Hepatocyte (in vitro differentiated cells): ENCODE measurements at regions not wholly inside any gene's neighbourhood (a gene's known extent, or its start where the extent isn't known, plus 50 kb on each side); places are given as distances from the start of the nearest gene placed in this dataset.
"Not testable (repeated sequence)": the region's sequence is repeated elsewhere in the genome, so short reads cannot be mapped to it uniquely, and the experiment has no call there.

Experiments used
- DNase-seq: peaks from one replicate; pipeline ENCODE4 v3.0.0-alpha.2; 2016; ENCODE audit warnings: low spot score
- H2AFZ ChIP-seq: fragments of 200-600 bp; sonication (generic); 2 replicates; pipeline ENCODE4 v1.6.0; 2016; ENCODE audit warnings: antibody characterized with exemption, mild to moderate bottlenecking
- H3K27ac ChIP-seq: fragments of 200-600 bp; sonication (generic); 2 replicates; pipeline ENCODE4 v1.5.1; 2016; ENCODE audit warnings: mild to moderate bottlenecking
- H3K27me3 ChIP-seq: fragments of 200-600 bp; sonication (generic); 2 replicates; pipeline ENCODE4 v1.6.1; 2016
- H3K36me3 ChIP-seq: fragments of 200-600 bp; sonication (generic); replicated peaks from 2 replicates; pipeline ENCODE4 v1.5.1; 2016; ENCODE audit warnings: low read depth; ENCODE audit not compliant: insufficient read depth
- H3K4me1 ChIP-seq: fragments of 200-600 bp; sonication (generic); 2 replicates; pipeline ENCODE4 v1.5.1; 2016; ENCODE audit warnings: mild to moderate bottlenecking, moderate library complexity; ENCODE audit not compliant: insufficient read depth
- H3K4me2 ChIP-seq: fragments of 200-600 bp; sonication (generic); 2 replicates; pipeline ENCODE4 v1.6.0; 2016
- H3K4me3 ChIP-seq: fragments of 200-600 bp; sonication (generic); 2 replicates; pipeline ENCODE4 v1.5.1; 2016; ENCODE audit warnings: mild to moderate bottlenecking
- H3K79me2 ChIP-seq: fragments of 200-600 bp; sonication (generic); 2 replicates; pipeline ENCODE4 v1.6.0; 2017; ENCODE audit warnings: mild to moderate bottlenecking
- H3K9me2 ChIP-seq: fragments of 200-600 bp; sonication (generic); replicated peaks from 2 replicates; pipeline ENCODE4 v1.6.0; 2017; ENCODE audit warnings: mild to moderate bottlenecking; ENCODE audit not compliant: insufficient read depth
- H3K9me3 ChIP-seq: fragments of 200-600 bp; sonication (generic); 2 replicates; pipeline ENCODE4 v1.5.1; 2016; ENCODE audit warnings: low read depth, mild to moderate bottlenecking
- H4K20me1 ChIP-seq: fragments of 200-600 bp; sonication (generic); 2 replicates; pipeline ENCODE4 v1.6.0; 2016; ENCODE audit warnings: mild to moderate bottlenecking; ENCODE audit not compliant: insufficient read depth, poor library complexity, severe bottlenecking
- EZH2 ChIP-seq: fragments of 200-600 bp; sonication (generic); IDR thresholded peaks from 2 replicates; pipeline ENCODE4 v1.6.1; 2016; ENCODE audit warnings: antibody characterized with exemption, mild to moderate bottlenecking, borderline replicate concordance
- EZH2phosphoT487 ChIP-seq: fragments of 200-600 bp; sonication (generic); IDR thresholded peaks from one replicate; pipeline ENCODE4 v1.6.1; 2018; ENCODE audit warnings: antibody characterized with exemption, mild to moderate bottlenecking, low read depth, moderate library complexity; ENCODE audit not compliant: unreplicated experiment, severe bottlenecking
- WGBS: methylation state at CpG from one replicate; pipeline ENCODE4 v1.1.6; 2016; ENCODE audit warnings: low lambda C conversion rate; ENCODE audit errors: missing lambda C conversion rate; 5-methylcytosine and 5-hydroxymethylcytosine counted together
- TF ChIP-seq, protein P1 (sequence below): fragments of 200-600 bp; sonication (generic); IDR thresholded peaks from 2 replicates; pipeline ENCODE4 v1.5.1; 2016; ENCODE audit warnings: antibody characterized with exemption, mild to moderate bottlenecking; ENCODE audit not compliant: poor library complexity

GRCh38 chr14:105686462-105687170 lies 160.2 kb downstream of the TMEM121 start:
- H4K20me1 ChIP-seq, H3K9me2 ChIP-seq, H3K4me2 ChIP-seq, H3K27ac ChIP-seq, H3K27me3 ChIP-seq, H3K79me2 ChIP-seq, DNase-seq, H3K4me1 ChIP-seq, H2AFZ ChIP-seq, H3K9me3 ChIP-seq, H3K4me3 ChIP-seq, H3K36me3 ChIP-seq: not testable (repeated sequence)
- 89% methylated on average over 23 of the region's 34 CpGs for WGBS

GRCh38 chr14:105687171-105688022 lies 161.0 kb downstream of the TMEM121 start:
- not testable (repeated sequence) for DNase-seq, H3K27ac ChIP-seq, H3K4me3 ChIP-seq, H3K9me2 ChIP-seq, H3K9me3 ChIP-seq, H3K27me3 ChIP-seq, H2AFZ ChIP-seq, H3K4me2 ChIP-seq, H3K4me1 ChIP-seq, H4K20me1 ChIP-seq, H3K36me3 ChIP-seq, H3K79me2 ChIP-seq
- WGBS, result 80% methylated on average over 23 of the region's 23 CpGs

- H3K4me1 ChIP-seq, H2AFZ ChIP-seq, DNase-seq, H3K4me2 ChIP-seq, H3K9me3 ChIP-seq, H4K20me1 ChIP-seq, H3K27me3 ChIP-seq, H3K9me2 ChIP-seq, H3K36me3 ChIP-seq, H3K27ac ChIP-seq, H3K79me2 ChIP-seq, H3K4me3 ChIP-seq: not testable (repeated sequence)
- 89% methylated on average over 10 of the region's 11 CpGs for whole genome bisulfite sequencing
These were observed 161.6 kb downstream of the TMEM121 start for GRCh38 chr14:105688023-105688351.

GRCh38 chr14:105688664-105689221 lies 162.4 kb downstream of the TMEM121 start:
- H3K9me2 ChIP-seq, H3K36me3 ChIP-seq, H3K4me3 ChIP-seq, DNase-seq, H3K4me2 ChIP-seq, H3K9me3 ChIP-seq, H4K20me1 ChIP-seq, H3K79me2 ChIP-seq, H3K4me1 ChIP-seq, H2AFZ ChIP-seq, H3K27ac ChIP-seq, H3K27me3 ChIP-seq: not testable (repeated sequence)
- WGBS, result 98% methylated on average over 3 of the region's 4 CpGs

- no peak overlapping the region for H2AFZ ChIP-seq
- no peaks in the 10 kb centered on the region for H3K36me3 ChIP-seq
- no peaks in the 10 kb centered on the region for H3K79me2 ChIP-seq
- no peaks in the 10 kb centered on the region for H3K9me3 ChIP-seq
- no peak for TF ChIP-seq EZH2phosphoT487
- TF ChIP-seq EZH2, result no peak
- TF ChIP-seq, protein P1, sequence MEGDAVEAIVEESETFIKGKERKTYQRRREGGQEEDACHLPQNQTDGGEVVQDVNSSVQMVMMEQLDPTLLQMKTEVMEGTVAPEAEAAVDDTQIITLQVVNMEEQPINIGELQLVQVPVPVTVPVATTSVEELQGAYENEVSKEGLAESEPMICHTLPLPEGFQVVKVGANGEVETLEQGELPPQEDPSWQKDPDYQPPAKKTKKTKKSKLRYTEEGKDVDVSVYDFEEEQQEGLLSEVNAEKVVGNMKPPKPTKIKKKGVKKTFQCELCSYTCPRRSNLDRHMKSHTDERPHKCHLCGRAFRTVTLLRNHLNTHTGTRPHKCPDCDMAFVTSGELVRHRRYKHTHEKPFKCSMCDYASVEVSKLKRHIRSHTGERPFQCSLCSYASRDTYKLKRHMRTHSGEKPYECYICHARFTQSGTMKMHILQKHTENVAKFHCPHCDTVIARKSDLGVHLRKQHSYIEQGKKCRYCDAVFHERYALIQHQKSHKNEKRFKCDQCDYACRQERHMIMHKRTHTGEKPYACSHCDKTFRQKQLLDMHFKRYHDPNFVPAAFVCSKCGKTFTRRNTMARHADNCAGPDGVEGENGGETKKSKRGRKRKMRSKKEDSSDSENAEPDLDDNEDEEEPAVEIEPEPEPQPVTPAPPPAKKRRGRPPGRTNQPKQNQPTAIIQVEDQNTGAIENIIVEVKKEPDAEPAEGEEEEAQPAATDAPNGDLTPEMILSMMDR, result no peak
- no peak for DNase-seq
- H4K20me1 ChIP-seq, result no peaks in the 10 kb centered on the region
- H3K9me2 ChIP-seq, result no peaks in the 10 kb centered on the region
- H3K4me2 ChIP-seq, result no peak overlapping the region
- H3K4me1 ChIP-seq, result no peaks in the 10 kb centered on the region
- H3K27ac ChIP-seq, result no peak overlapping the region
- H3K27me3 ChIP-seq, result no peaks in the 10 kb centered on the region
- WGBS, result 94% methylated on average over 1 of the region's 1 CpG
- H3K4me3 ChIP-seq, result no peak overlapping the region
These were observed 163.3 kb downstream of the TMEM121 start for GRCh38 chr14:105689722-105690121.
